ENCODE measurements at regions not wholly inside any gene's neighbourhood (a gene's known extent, or its start where the extent isn't known, plus 50 kb on each side); places are given as distances from the start of the nearest gene placed in this dataset.
"Not testable (repeated sequence)": the region's sequence is repeated elsewhere in the genome, so short reads cannot be mapped to it uniquely, and the experiment has no call there.

GRCh38 chr1:120531455-120531854 is 116.6 kb downstream of the NBPF8 start:
- H3K4me2 ChIP-seq (ENCODE audit: insufficient read depth, low read length); H3K4me3 ChIP-seq; in situ Hi-C loops (cut with MboI); H2AFZ ChIP-seq (ENCODE audit: low read depth, low read length); H3K4me1 ChIP-seq (replicated peaks in 1 of 2; ENCODE audit: control insufficient read depth in 2 of 2, insufficient read depth in 2 of 2, low read length in 2 of 2); H3K79me2 ChIP-seq (ENCODE audit: control insufficient read depth, insufficient read depth, low read length); H3K27ac ChIP-seq (ENCODE audit: extremely low read depth, low read depth, low read length); H3K27me3 ChIP-seq (ENCODE audit: control insufficient read depth in 2 of 2, insufficient read depth in 2 of 2, low read length in 2 of 2); DNase-seq (ENCODE audit: extremely low read depth in 1 of 4, low spot score in 3 of 4); H3K9me3 ChIP-seq (replicated peaks; ENCODE audit: control insufficient read depth, insufficient read depth, low read depth, low read length); BruUV-seq (replicated peaks); H3K9ac ChIP-seq (ENCODE audit: insufficient read depth in 1 of 2, low read depth in 2 of 2, low read length in 2 of 2); intact Hi-C loops (cut with micrococcal nuclease); H3K9me1 ChIP-seq (ENCODE audit: control insufficient read depth, insufficient read depth, low read length); FAIRE-seq; POLR2A ChIA-PET; CTCF ChIA-PET (ENCODE audit: low intra/inter-chr PET ratio); H4K20me1 ChIP-seq (replicated peaks; ENCODE audit: control insufficient read depth, insufficient read depth, low read length): not testable (repeated sequence)
- 86% methylated on average over 1 of the region's 3 CpGs for WGBS (ENCODE audit: insufficient coverage, low coverage, missing lambda C conversion rate)
- peaks cover 11% of the 10 kb centered on the region; the same call in 1 of the 3 replicates for H3K36me3 ChIP-seq (ENCODE audit: control insufficient read depth, insufficient read depth, low read length)
- peak; percentile 48 for ATAC-seq

DNA sequence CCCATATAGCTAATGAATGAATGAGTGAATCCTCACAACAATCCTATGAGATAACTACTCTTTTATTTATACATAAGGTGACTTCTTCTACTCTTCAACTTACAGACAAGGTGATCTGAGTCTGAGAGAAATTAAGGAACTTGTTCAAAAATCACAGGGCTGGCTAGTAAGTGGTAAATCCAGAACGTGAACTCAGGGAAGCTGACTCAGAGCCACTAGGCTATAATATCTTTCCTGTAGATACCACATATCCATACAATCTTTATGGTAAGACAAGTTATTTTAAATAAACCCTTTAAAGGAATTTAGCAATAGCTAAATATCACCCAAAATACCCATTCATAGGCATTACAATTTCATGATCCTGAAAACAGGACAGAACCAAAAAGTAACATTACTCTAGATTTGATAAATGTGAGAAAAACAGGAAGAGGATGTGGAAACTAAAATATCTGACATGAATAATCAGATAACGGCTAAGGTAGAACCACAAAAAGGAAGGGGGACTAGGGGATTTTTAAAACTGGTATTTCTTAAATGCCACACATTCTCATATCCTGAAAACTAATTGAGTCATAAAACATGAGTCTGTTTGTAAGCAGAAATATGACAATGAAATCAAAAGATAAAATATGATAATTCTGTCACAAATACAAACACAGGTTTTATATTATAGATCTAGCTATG is 119.7 kb downstream of the NBPF8 start:
- H3K9ac ChIP-seq (ENCODE audit: insufficient read depth in 1 of 2, low read depth in 2 of 2, low read length in 2 of 2); H3K9me3 ChIP-seq (replicated peaks; ENCODE audit: control insufficient read depth, insufficient read depth, low read depth, low read length); H3K27ac ChIP-seq (ENCODE audit: extremely low read depth, low read depth, low read length); intact Hi-C loops (cut with micrococcal nuclease); H3K27me3 ChIP-seq (ENCODE audit: control insufficient read depth in 2 of 2, insufficient read depth in 2 of 2, low read length in 2 of 2); H3K4me3 ChIP-seq; H4K20me1 ChIP-seq (replicated peaks; ENCODE audit: control insufficient read depth, insufficient read depth, low read length); POLR2A ChIA-PET; H3K9me1 ChIP-seq (ENCODE audit: control insufficient read depth, insufficient read depth, low read length); H3K4me2 ChIP-seq (ENCODE audit: insufficient read depth, low read length); FAIRE-seq; H2AFZ ChIP-seq (ENCODE audit: low read depth, low read length); H3K79me2 ChIP-seq (ENCODE audit: control insufficient read depth, insufficient read depth, low read length); H3K4me1 ChIP-seq (replicated peaks in 1 of 2; ENCODE audit: control insufficient read depth in 2 of 2, insufficient read depth in 2 of 2, low read length in 2 of 2); ATAC-seq; CTCF ChIA-PET (ENCODE audit: low intra/inter-chr PET ratio); in situ Hi-C loops (cut with MboI); DNase-seq (ENCODE audit: extremely low read depth in 1 of 4, low spot score in 3 of 4); BruUV-seq (replicated peaks): not testable (repeated sequence)
- peaks cover 11% of the 10 kb centered on the region; the same call in 1 of the 3 replicates for H3K36me3 ChIP-seq (ENCODE audit: control insufficient read depth, insufficient read depth, low read length)
- WGBS (ENCODE audit: insufficient coverage, low coverage, missing lambda C conversion rate): 56% methylated on average over 2 of the region's 2 CpGs

DNA sequence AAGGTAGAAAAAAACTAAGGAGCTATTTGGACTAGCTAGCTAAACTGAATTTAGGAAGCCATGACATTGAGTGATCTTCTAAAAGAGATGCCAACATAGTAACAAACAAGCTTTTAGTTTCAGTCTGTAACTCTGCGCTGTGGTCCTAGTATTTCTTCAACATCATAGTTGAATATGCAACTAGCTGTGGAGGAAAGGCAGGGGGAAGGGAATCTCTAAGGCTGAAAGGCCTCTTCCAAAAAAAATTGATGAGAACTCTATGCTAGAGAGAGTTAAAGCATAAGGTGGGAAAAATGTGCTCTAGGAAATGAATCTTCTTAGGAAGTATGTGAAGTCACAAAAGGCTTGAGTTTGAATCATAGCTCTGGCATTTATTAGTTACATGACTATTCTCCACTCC is 120.2 kb downstream of the NBPF8 start:
- BruUV-seq (replicated peaks); H3K79me2 ChIP-seq (ENCODE audit: control insufficient read depth, insufficient read depth, low read length); H3K4me2 ChIP-seq (ENCODE audit: insufficient read depth, low read length); DNase-seq (ENCODE audit: extremely low read depth in 1 of 4, low spot score in 3 of 4); H3K27ac ChIP-seq (ENCODE audit: extremely low read depth, low read depth, low read length); H3K9me1 ChIP-seq (ENCODE audit: control insufficient read depth, insufficient read depth, low read length); ATAC-seq; in situ Hi-C loops (cut with MboI); H3K9ac ChIP-seq (ENCODE audit: insufficient read depth in 1 of 2, low read depth in 2 of 2, low read length in 2 of 2); H3K4me1 ChIP-seq (replicated peaks in 1 of 2; ENCODE audit: control insufficient read depth in 2 of 2, insufficient read depth in 2 of 2, low read length in 2 of 2); FAIRE-seq; intact Hi-C loops (cut with micrococcal nuclease); H2AFZ ChIP-seq (ENCODE audit: low read depth, low read length); H3K4me3 ChIP-seq; H3K27me3 ChIP-seq (ENCODE audit: control insufficient read depth in 2 of 2, insufficient read depth in 2 of 2, low read length in 2 of 2); CTCF ChIA-PET (ENCODE audit: low intra/inter-chr PET ratio); H3K9me3 ChIP-seq (replicated peaks; ENCODE audit: control insufficient read depth, insufficient read depth, low read depth, low read length); POLR2A ChIA-PET; H4K20me1 ChIP-seq (replicated peaks; ENCODE audit: control insufficient read depth, insufficient read depth, low read length): not testable (repeated sequence)
- WGBS (ENCODE audit: insufficient coverage, low coverage, missing lambda C conversion rate): 100% methylated on average over 1 of the region's 1 CpG
- peaks cover 11% of the 10 kb centered on the region; the same call in 1 of the 3 replicates for H3K36me3 ChIP-seq (ENCODE audit: control insufficient read depth, insufficient read depth, low read length)

DNA sequence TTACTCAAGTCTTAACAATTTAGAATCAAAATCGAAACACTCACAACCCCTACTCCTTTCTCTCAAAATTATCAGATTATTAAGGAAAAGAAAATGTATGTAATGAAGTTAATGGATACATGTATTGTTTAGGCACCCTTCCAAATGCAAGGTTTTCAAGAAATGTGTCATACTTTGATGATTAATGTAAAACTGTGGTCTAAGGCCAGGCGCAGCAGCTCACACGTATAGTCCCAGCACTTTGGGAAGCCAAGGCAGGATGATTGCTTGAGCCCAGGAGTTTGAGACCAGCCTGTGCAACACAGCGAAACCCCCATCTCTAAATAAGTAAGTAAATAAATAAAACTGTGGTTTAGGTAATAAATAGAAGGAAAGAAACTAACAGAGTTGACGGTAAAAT is 126.6 kb downstream of the NBPF8 start:
- BruUV-seq (replicated peaks); H3K27ac ChIP-seq (ENCODE audit: extremely low read depth, low read depth, low read length); H3K79me2 ChIP-seq (ENCODE audit: control insufficient read depth, insufficient read depth, low read length); FAIRE-seq; H3K4me3 ChIP-seq; H3K9me1 ChIP-seq (ENCODE audit: control insufficient read depth, insufficient read depth, low read length); H2AFZ ChIP-seq (ENCODE audit: low read depth, low read length); H3K9me3 ChIP-seq (replicated peaks; ENCODE audit: control insufficient read depth, insufficient read depth, low read depth, low read length); DNase-seq (ENCODE audit: extremely low read depth in 1 of 4, low spot score in 3 of 4); H3K9ac ChIP-seq (ENCODE audit: insufficient read depth in 1 of 2, low read depth in 2 of 2, low read length in 2 of 2); intact Hi-C loops (cut with micrococcal nuclease); H4K20me1 ChIP-seq (replicated peaks; ENCODE audit: control insufficient read depth, insufficient read depth, low read length); in situ Hi-C loops (cut with MboI); CTCF ChIA-PET (ENCODE audit: low intra/inter-chr PET ratio); ATAC-seq; H3K27me3 ChIP-seq (ENCODE audit: control insufficient read depth in 2 of 2, insufficient read depth in 2 of 2, low read length in 2 of 2); H3K4me1 ChIP-seq (replicated peaks in 1 of 2; ENCODE audit: control insufficient read depth in 2 of 2, insufficient read depth in 2 of 2, low read length in 2 of 2); H3K4me2 ChIP-seq (ENCODE audit: insufficient read depth, low read length); POLR2A ChIA-PET; H3K36me3 ChIP-seq (ENCODE audit: control insufficient read depth, insufficient read depth, low read length): not testable (repeated sequence)
- WGBS (ENCODE audit: insufficient coverage, low coverage, missing lambda C conversion rate): 40% methylated on average over 1 of the region's 5 CpGs

Measured in K562 (cell line).